ENCODE measurements at regions not wholly inside any gene's neighbourhood (a gene's known extent, or its start where the extent isn't known, plus 50 kb on each side); places are given as distances from the start of the nearest gene placed in this dataset.

GRCh38 chr6:81938014-81938856 is 185.8 kb upstream of the TENT5A start:
- TF ChIP-seq CTCF (IDR thresholded peaks at IDR 0.05), result no peak
- no peak for TF ChIP-seq POLR2A (IDR thresholded peaks at IDR 0.05)
- TF ChIP-seq POLR2AphosphoS5 (IDR thresholded peaks at IDR 0.05), result no peak
- TF ChIP-seq EP300 (IDR thresholded peaks at IDR 0.05), result no peak
